ENCODE measurements at regions not wholly inside any gene's neighbourhood (a gene's known extent, or its start where the extent isn't known, plus 50 kb on each side); places are given as distances from the start of the nearest gene placed in this dataset.

GRCh38 chr1:219778793-219779369, 149.5 kb downstream of the SLC30A10 start:
- TF ChIP-seq, protein P1, sequence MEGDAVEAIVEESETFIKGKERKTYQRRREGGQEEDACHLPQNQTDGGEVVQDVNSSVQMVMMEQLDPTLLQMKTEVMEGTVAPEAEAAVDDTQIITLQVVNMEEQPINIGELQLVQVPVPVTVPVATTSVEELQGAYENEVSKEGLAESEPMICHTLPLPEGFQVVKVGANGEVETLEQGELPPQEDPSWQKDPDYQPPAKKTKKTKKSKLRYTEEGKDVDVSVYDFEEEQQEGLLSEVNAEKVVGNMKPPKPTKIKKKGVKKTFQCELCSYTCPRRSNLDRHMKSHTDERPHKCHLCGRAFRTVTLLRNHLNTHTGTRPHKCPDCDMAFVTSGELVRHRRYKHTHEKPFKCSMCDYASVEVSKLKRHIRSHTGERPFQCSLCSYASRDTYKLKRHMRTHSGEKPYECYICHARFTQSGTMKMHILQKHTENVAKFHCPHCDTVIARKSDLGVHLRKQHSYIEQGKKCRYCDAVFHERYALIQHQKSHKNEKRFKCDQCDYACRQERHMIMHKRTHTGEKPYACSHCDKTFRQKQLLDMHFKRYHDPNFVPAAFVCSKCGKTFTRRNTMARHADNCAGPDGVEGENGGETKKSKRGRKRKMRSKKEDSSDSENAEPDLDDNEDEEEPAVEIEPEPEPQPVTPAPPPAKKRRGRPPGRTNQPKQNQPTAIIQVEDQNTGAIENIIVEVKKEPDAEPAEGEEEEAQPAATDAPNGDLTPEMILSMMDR (conservative IDR thresholded peaks at IDR 0.05; ENCODE audit: low read length): no peak
- TF ChIP-seq EZH2phosphoT487 (IDR thresholded peaks at IDR 0.05; ENCODE audit: borderline replicate concordance): no peak
